ENCODE measurements at regions not wholly inside any gene's neighbourhood (a gene's known extent, or its start where the extent isn't known, plus 50 kb on each side); places are given as distances from the start of the nearest gene placed in this dataset.
"Not testable (repeated sequence)": the region's sequence is repeated elsewhere in the genome, so short reads cannot be mapped to it uniquely, and the experiment has no call there.

- POLR2A ChIA-PET (ENCODE audit: partially characterized antibody); H3K14ac ChIP-seq (ENCODE audit: insufficient read length); H3K4ac ChIP-seq (replicated peaks; ENCODE audit: insufficient read length, low read depth, low read length); H2BK20ac ChIP-seq (ENCODE audit: low read length); H2BK120ac ChIP-seq (replicated peaks; ENCODE audit: low read depth, low read length); H4K20me1 ChIP-seq (replicated peaks in 1 of 2; ENCODE audit: control insufficient read depth in 1 of 2, insufficient read depth in 2 of 2, low read length in 2 of 2); H3K4me3 ChIP-seq (ENCODE audit: extremely low read depth in 1 of 4, insufficient read depth in 2 of 4, low read depth in 3 of 4, low read length in 4 of 4); H3K79me2 ChIP-seq (ENCODE audit: control insufficient read depth in 1 of 2, insufficient read depth in 2 of 2, low read length in 2 of 2); H2BK5ac ChIP-seq (ENCODE audit: low read depth, low read length); H3K23me2 ChIP-seq (ENCODE audit: low read depth, low read length); H2BK12ac ChIP-seq (ENCODE audit: low read depth, low read length); H3K36me3 ChIP-seq (ENCODE audit: control insufficient read depth in 2 of 4, insufficient read depth in 4 of 4, low read length in 3 of 4); H2BK15ac ChIP-seq (ENCODE audit: low read length); FAIRE-seq; H4K8ac ChIP-seq (ENCODE audit: extremely low read depth, insufficient read depth, low read length); H3K9ac ChIP-seq (replicated peaks in 1 of 4; ENCODE audit: extremely low read depth in 1 of 4, low read depth in 3 of 4, low read length in 3 of 4); H3K56ac ChIP-seq (replicated peaks; ENCODE audit: insufficient read length, low read depth, low read length); H3K27me3 ChIP-seq (replicated peaks in 1 of 4; ENCODE audit: control insufficient read depth in 3 of 4, extremely low read depth in 1 of 4, insufficient read depth in 3 of 4, low read length in 3 of 4); H3K23ac ChIP-seq (ENCODE audit: insufficient read length); DNase-seq (ENCODE audit: low read depth in 1 of 2, low spot score in 2 of 2); H3K18ac ChIP-seq (ENCODE audit: extremely low read depth, low read length); H3K4me2 ChIP-seq (ENCODE audit: insufficient read depth in 1 of 2, low read depth in 2 of 2, low read length in 2 of 2); H3K27ac ChIP-seq (ENCODE audit: low read depth, low read length); H4K5ac ChIP-seq (ENCODE audit: insufficient read length, low read depth, low read length); H3K4me1 ChIP-seq (replicated peaks in 1 of 4; ENCODE audit: control insufficient read depth in 3 of 4, insufficient read depth in 4 of 4, low read length in 3 of 4); H2AFZ ChIP-seq (ENCODE audit: low read length); H3K79me1 ChIP-seq (ENCODE audit: low read depth, low read length); H2AK5ac ChIP-seq (ENCODE audit: low read depth, low read length); H4K91ac ChIP-seq (replicated peaks; ENCODE audit: insufficient read length, low read length): not testable (repeated sequence)
- peaks cover 16 to 19% of the 10 kb centered on the region in 2 experiments; a peak in 3 of 4 replicates for H3K9me3 ChIP-seq (ENCODE audit: insufficient read depth in 2 of 2, low read depth in 1 of 2, low read length in 1 of 2)
- CTCF ChIA-PET (ENCODE audit: partially characterized antibody) = interaction anchor here (1.1 kb wide), 1 partner anchor 16 kb away, joined by 3 read pairs; no protein-coding TSS in a partner anchor
Measured at GRCh38 chr15:20372416-20372815, 169.2 kb downstream of the GOLGA6L6 start.
